SK-N-SH (cell line): ENCODE measurements at regions not wholly inside any gene's neighbourhood (a gene's known extent, or its start where the extent isn't known, plus 50 kb on each side); places are given as distances from the start of the nearest gene placed in this dataset.

Experiments
- CTCF ChIA-PET: fragments of 300-600, 350-600 bp; formaldehyde crosslinking; extraction: SDS; loops from one replicate; lab custom pipeline; 2021; lab: Yijun Ruan, JAX
- POLR2A ChIA-PET: fragments of 350-600 bp; sonication (Branson Sonifier 250); formaldehyde crosslinking; extraction: SDS; loops from one replicate; lab custom pipeline; 2020; ENCODE audit warnings: antibody characterized with exemption, inconsistent platforms; lab: Yijun Ruan, JAX
- DNase-seq: peaks from one replicate; pipeline ENCODE4 v3.0.0; 2012
- H2AFZ ChIP-seq: fragments of 200-600 bp; sonication (generic); 2 replicates; pipeline ENCODE4 v1.8.1; 2016; ENCODE audit warnings: antibody characterized with exemption, mild to moderate bottlenecking, low read depth
- H3F3A ChIP-seq: fragments of 200-600 bp; sonication (generic); replicated peaks from 2 replicates; pipeline ENCODE3; 2016; ENCODE audit warnings: antibody characterized with exemption, mild to moderate bottlenecking; ENCODE audit not compliant: insufficient read depth
- H3K27ac ChIP-seq, 2 experiments: fragments of 200-500 bp in 1 of 2; fragments of 200-600 bp in 1 of 2; sonication (Bioruptor generic) in 1 of 2; sonication (generic), shearing (Covaris generic) in 1 of 2; 2 replicates each; pipeline versions ENCODE4 v1.5.1 to v1.6.1; 2014 to 2016; ENCODE audit warnings: low read depth in 2 of 2, inconsistent platforms in 1 of 2, low read length in 1 of 2, mild to moderate bottlenecking in 1 of 2, mixed read lengths in 1 of 2
- H3K27me3 ChIP-seq: fragments of 200-600 bp; sonication (generic), shearing (Covaris generic); 2 replicates; pipeline ENCODE4 v1.6.1; 2016; ENCODE audit warnings: mixed run types; ENCODE audit not compliant: insufficient read depth
- H3K36me3 ChIP-seq, 2 experiments: fragments of 200-500 bp in 1 of 2; fragments of 200-600 bp in 1 of 2; sonication (Bioruptor generic) in 1 of 2; sonication (generic) in 1 of 2; replicated peaks in 1 of 2; 2 replicates each; pipeline versions ENCODE3 to v1.5.1; 2014 to 2016; ENCODE audit warnings: low read length in 1 of 2, mild to moderate bottlenecking in 1 of 2; ENCODE audit not compliant: insufficient read depth in 2 of 2, control insufficient read depth in 1 of 2
- H3K4me1 ChIP-seq, 2 experiments: fragments of 200-500 bp in 1 of 2; fragments of 200-600 bp in 1 of 2; sonication (Bioruptor generic) in 1 of 2; sonication (generic), shearing (Covaris generic) in 1 of 2; 2 replicates each; pipeline versions ENCODE4 v1.5.1 to v1.6.1; 2014 to 2016; ENCODE audit warnings: low read depth in 1 of 2, low read length in 1 of 2, mixed run types in 1 of 2; ENCODE audit not compliant: insufficient read depth in 2 of 2, control insufficient read depth in 1 of 2
- H3K4me2 ChIP-seq: fragments of 200-600 bp; sonication (generic), shearing (Covaris generic); 2 replicates; pipeline ENCODE4 v1.6.1; 2017; ENCODE audit warnings: mixed run types
- H3K4me3 ChIP-seq, 2 experiments: fragments of 200-500 bp in 1 of 2; fragments of 200-600 bp in 1 of 2; sonication (Bioruptor generic) in 1 of 2; sonication (generic), shearing (Covaris generic) in 1 of 2; 2 replicates each; pipeline versions ENCODE4 v1.5.1 to v1.8.1; 2014 to 2016; ENCODE audit warnings: low read depth in 2 of 2, inconsistent platforms in 1 of 2, low read length in 1 of 2, mild to moderate bottlenecking in 1 of 2, mixed read lengths in 1 of 2, moderate library complexity in 1 of 2
- H3K79me2 ChIP-seq: fragments of 200-600 bp; sonication (generic); 2 replicates; pipeline ENCODE4 v1.8.1; 2017; ENCODE audit warnings: mild to moderate bottlenecking; ENCODE audit not compliant: insufficient read depth
- H3K9ac ChIP-seq: fragments of 200-600 bp; sonication (generic); 2 replicates; pipeline ENCODE4 v1.6.1; 2017; ENCODE audit warnings: mixed run types
- H3K9me2 ChIP-seq: fragments of 200-600 bp; sonication (generic); 2 replicates; pipeline ENCODE4 v1.6.1; 2017; ENCODE audit warnings: mixed run types
- H3K9me3 ChIP-seq: fragments of 200-600 bp; sonication (generic); 2 replicates; pipeline ENCODE4 v1.6.1; 2017; ENCODE audit warnings: mixed run types, mild to moderate bottlenecking, moderate library complexity
- H4K20me1 ChIP-seq: fragments of 200-600 bp; sonication (generic); 2 replicates; pipeline ENCODE4 v1.6.1; 2017; ENCODE audit warnings: mild to moderate bottlenecking, mixed run types; ENCODE audit not compliant: insufficient read depth
- CHD2 ChIP-seq: fragments of 150-350 bp; IDR thresholded peaks from 2 replicates; pipeline ENCODE4 v1.6.1; 2018; ENCODE audit warnings: low read length; ENCODE audit not compliant: partially characterized antibody
- EZH2phosphoT487 ChIP-seq: fragments of 200-600 bp; sonication (generic); IDR thresholded peaks from 2 replicates; pipeline ENCODE4 v1.6.1; 2017; ENCODE audit warnings: low read depth, mixed run types, mild to moderate bottlenecking, antibody characterized with exemption, moderate library complexity, borderline replicate concordance
- GABPA ChIP-seq: IDR thresholded peaks from 2 replicates; pipeline ENCODE4 v1.4.0; 2012; ENCODE audit warnings: low read depth, mild to moderate bottlenecking
- GATA2 ChIP-seq: sonication (generic); formaldehyde crosslinking; IDR thresholded peaks from 2 replicates; pipeline ENCODE4 v1.5.0; 2020; ENCODE audit warnings: mild to moderate bottlenecking, missing genetic modification reagents
- MXI1 ChIP-seq: IDR thresholded peaks from 2 replicates; pipeline ENCODE4 v1.6.1; 2012; ENCODE audit warnings: mild to moderate bottlenecking, low read depth, low read length, improper control_type of control experiment
- RCOR1 ChIP-seq: fragments of 150-350 bp; IDR thresholded peaks from 2 replicates; pipeline ENCODE4 v1.6.1; 2017; ENCODE audit warnings: antibody characterized with exemption, low read length
- RFX5 ChIP-seq: IDR thresholded peaks from 2 replicates; pipeline ENCODE4 v1.6.1; 2012; ENCODE audit warnings: mild to moderate bottlenecking, improper control_type of control experiment, low read length
- SMC3 ChIP-seq: IDR thresholded peaks from 2 replicates; pipeline ENCODE4 v1.6.1; 2012; ENCODE audit warnings: low read depth, low read length, improper control_type of control experiment
- TEAD4 ChIP-seq: IDR thresholded peaks from 2 replicates; pipeline ENCODE4 v1.4.0; 2012; ENCODE audit warnings: mild to moderate bottlenecking, borderline replicate concordance; ENCODE audit not compliant: insufficient read depth
- YY1 ChIP-seq: IDR thresholded peaks from 2 replicates; pipeline ENCODE4 v1.4.0; 2012; ENCODE audit warnings: low read depth, mild to moderate bottlenecking
- WGBS: methylation state at CpG from one replicate; pipeline ENCODE4 v1.1.6; 2017; ENCODE audit warnings: low lambda C conversion rate; 5-methylcytosine and 5-hydroxymethylcytosine counted together
- TF ChIP-seq, protein P1 (sequence below): fragments of 200-600 bp; sonication (generic); IDR thresholded peaks from 2 replicates; pipeline ENCODE4 v1.6.1; 2017; ENCODE audit warnings: antibody characterized with exemption, mild to moderate bottlenecking, moderate library complexity
- TF ChIP-seq, protein P2 (sequence below): IDR thresholded peaks from 2 replicates; pipeline ENCODE4 v1.4.0; 2012; ENCODE audit warnings: low read depth, borderline replicate concordance
- TF ChIP-seq, protein P3 (sequence below): IDR thresholded peaks from 2 replicates; pipeline ENCODE4 v1.6.1; 2012; ENCODE audit warnings: mild to moderate bottlenecking, low read depth, low read length, moderate library complexity
- TF ChIP-seq, protein P4 (sequence below): fragments of 150-350 bp; IDR thresholded peaks from 2 replicates; pipeline ENCODE4 v1.6.1; 2016; ENCODE audit warnings: mild to moderate bottlenecking, low read depth, low read length

DNA sequence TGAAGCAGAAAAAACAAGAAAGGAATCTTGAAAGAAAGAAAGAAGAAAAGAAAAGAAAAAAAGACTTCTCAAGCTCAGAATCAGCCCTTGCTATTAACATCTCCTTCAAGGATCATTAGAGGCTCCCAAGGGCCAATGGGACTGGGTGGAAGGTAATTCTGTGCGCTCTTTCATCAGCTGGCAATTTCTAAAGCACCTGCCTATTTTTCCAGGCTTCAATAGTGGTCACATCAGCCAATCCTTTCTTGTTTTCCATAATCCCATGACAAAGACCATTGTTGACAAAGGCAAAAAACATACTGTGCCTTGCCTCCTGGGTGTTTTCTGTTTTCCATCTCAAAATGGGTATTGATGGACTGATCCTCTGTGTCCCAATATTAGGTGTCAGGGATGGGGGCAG lies 88.2 kb upstream of the TSC22D1 start (continued):
- TF ChIP-seq, protein P1, sequence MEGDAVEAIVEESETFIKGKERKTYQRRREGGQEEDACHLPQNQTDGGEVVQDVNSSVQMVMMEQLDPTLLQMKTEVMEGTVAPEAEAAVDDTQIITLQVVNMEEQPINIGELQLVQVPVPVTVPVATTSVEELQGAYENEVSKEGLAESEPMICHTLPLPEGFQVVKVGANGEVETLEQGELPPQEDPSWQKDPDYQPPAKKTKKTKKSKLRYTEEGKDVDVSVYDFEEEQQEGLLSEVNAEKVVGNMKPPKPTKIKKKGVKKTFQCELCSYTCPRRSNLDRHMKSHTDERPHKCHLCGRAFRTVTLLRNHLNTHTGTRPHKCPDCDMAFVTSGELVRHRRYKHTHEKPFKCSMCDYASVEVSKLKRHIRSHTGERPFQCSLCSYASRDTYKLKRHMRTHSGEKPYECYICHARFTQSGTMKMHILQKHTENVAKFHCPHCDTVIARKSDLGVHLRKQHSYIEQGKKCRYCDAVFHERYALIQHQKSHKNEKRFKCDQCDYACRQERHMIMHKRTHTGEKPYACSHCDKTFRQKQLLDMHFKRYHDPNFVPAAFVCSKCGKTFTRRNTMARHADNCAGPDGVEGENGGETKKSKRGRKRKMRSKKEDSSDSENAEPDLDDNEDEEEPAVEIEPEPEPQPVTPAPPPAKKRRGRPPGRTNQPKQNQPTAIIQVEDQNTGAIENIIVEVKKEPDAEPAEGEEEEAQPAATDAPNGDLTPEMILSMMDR: no peak
- TF ChIP-seq CHD2 (no peak), SMC3 (no peak)
- TF ChIP-seq, protein P2, sequence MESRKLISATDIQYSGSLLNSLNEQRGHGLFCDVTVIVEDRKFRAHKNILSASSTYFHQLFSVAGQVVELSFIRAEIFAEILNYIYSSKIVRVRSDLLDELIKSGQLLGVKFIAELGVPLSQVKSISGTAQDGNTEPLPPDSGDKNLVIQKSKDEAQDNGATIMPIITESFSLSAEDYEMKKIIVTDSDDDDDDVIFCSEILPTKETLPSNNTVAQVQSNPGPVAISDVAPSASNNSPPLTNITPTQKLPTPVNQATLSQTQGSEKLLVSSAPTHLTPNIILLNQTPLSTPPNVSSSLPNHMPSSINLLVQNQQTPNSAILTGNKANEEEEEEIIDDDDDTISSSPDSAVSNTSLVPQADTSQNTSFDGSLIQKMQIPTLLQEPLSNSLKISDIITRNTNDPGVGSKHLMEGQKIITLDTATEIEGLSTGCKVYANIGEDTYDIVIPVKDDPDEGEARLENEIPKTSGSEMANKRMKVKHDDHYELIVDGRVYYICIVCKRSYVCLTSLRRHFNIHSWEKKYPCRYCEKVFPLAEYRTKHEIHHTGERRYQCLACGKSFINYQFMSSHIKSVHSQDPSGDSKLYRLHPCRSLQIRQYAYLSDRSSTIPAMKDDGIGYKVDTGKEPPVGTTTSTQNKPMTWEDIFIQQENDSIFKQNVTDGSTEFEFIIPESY: no peak

DNA sequence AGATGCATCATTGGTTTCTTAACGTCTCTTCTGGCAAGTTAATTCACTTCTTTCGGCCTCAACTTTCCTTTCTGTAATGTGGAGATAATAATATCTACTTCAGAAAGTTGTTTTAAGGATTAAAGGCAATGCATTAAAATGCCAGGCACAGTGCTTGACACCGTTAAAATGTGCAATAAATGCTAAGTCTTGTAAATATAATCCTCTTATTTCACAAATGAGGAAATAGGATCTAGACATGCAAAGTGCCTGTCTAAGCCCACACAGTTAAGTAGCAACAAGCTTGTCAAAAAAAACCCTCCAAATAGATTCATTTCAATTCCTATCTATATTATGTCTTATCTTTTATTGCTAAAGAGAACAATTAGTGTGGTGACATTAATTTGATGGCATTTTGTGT lies 86.4 kb upstream of the TSC22D1 start:
- Histone ChIP-seq H3K27ac (no peak overlapping the region), H3K9ac (no peak overlapping the region), H3F3A (no peaks in the 10 kb centered on the region), H3K27me3 (no peaks in the 10 kb centered on the region), H3K9me2 (no peaks in the 10 kb centered on the region), H3K4me1 (no peaks in the 10 kb centered on the region), H3K9me3 (no peaks in the 10 kb centered on the region; the same call in 1 of the 2 replicates)
- 87% methylated on average over 3 of the region's 3 CpGs for WGBS
- DNase-seq: no peak
- TF ChIP-seq, protein P3, sequence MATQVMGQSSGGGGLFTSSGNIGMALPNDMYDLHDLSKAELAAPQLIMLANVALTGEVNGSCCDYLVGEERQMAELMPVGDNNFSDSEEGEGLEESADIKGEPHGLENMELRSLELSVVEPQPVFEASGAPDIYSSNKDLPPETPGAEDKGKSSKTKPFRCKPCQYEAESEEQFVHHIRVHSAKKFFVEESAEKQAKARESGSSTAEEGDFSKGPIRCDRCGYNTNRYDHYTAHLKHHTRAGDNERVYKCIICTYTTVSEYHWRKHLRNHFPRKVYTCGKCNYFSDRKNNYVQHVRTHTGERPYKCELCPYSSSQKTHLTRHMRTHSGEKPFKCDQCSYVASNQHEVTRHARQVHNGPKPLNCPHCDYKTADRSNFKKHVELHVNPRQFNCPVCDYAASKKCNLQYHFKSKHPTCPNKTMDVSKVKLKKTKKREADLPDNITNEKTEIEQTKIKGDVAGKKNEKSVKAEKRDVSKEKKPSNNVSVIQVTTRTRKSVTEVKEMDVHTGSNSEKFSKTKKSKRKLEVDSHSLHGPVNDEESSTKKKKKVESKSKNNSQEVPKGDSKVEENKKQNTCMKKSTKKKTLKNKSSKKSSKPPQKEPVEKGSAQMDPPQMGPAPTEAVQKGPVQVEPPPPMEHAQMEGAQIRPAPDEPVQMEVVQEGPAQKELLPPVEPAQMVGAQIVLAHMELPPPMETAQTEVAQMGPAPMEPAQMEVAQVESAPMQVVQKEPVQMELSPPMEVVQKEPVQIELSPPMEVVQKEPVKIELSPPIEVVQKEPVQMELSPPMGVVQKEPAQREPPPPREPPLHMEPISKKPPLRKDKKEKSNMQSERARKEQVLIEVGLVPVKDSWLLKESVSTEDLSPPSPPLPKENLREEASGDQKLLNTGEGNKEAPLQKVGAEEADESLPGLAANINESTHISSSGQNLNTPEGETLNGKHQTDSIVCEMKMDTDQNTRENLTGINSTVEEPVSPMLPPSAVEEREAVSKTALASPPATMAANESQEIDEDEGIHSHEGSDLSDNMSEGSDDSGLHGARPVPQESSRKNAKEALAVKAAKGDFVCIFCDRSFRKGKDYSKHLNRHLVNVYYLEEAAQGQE: no peak
- TF ChIP-seq YY1 (no peak), TEAD4 (no peak), MXI1 (no peak), GABPA (no peak), RCOR1 (no peak), EZH2phosphoT487 (no peak), RFX5 (no peak), GATA2 (CRISPR knock-in tag) (no peak)
- TF ChIP-seq, protein P4, sequence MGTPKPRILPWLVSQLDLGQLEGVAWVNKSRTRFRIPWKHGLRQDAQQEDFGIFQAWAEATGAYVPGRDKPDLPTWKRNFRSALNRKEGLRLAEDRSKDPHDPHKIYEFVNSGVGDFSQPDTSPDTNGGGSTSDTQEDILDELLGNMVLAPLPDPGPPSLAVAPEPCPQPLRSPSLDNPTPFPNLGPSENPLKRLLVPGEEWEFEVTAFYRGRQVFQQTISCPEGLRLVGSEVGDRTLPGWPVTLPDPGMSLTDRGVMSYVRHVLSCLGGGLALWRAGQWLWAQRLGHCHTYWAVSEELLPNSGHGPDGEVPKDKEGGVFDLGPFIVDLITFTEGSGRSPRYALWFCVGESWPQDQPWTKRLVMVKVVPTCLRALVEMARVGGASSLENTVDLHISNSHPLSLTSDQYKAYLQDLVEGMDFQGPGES: no peak
- TF ChIP-seq, all 33 proteins: peak for 0
- Histone ChIP-seq H2AFZ (no peak overlapping the region), H4K20me1 (no peaks in the 10 kb centered on the region), H3K36me3 (no peaks in the 10 kb centered on the region), H3K79me2 (no peaks in the 10 kb centered on the region; the same call in 1 of the 2 replicates), H3K4me2 (no peak overlapping the region), H3K4me3 (no peak overlapping the region)
- ChIA-PET POLR2A (no interaction called here), CTCF (no interaction called here)
